SK-N-SH (cell line): ENCODE measurements at regions not wholly inside any gene's neighbourhood (a gene's known extent, or its start where the extent isn't known, plus 50 kb on each side); places are given as distances from the start of the nearest gene placed in this dataset.

Experiments
- CTCF ChIA-PET: fragments of 300-600, 350-600 bp; formaldehyde crosslinking; extraction: SDS; loops from one replicate; lab custom pipeline; 2021; lab: Yijun Ruan, JAX
- POLR2A ChIA-PET: fragments of 350-600 bp; sonication (Branson Sonifier 250); formaldehyde crosslinking; extraction: SDS; loops from one replicate; lab custom pipeline; 2020; ENCODE audit warnings: antibody characterized with exemption, inconsistent platforms; lab: Yijun Ruan, JAX
- DNase-seq: peaks from one replicate; pipeline ENCODE4 v3.0.0; 2012
- H2AFZ ChIP-seq: fragments of 200-600 bp; sonication (generic); 2 replicates; pipeline ENCODE4 v1.8.1; 2016; ENCODE audit warnings: antibody characterized with exemption, mild to moderate bottlenecking, low read depth
- H3F3A ChIP-seq: fragments of 200-600 bp; sonication (generic); replicated peaks from 2 replicates; pipeline ENCODE3; 2016; ENCODE audit warnings: antibody characterized with exemption, mild to moderate bottlenecking; ENCODE audit not compliant: insufficient read depth
- H3K27ac ChIP-seq, 2 experiments: fragments of 200-500 bp in 1 of 2; fragments of 200-600 bp in 1 of 2; sonication (Bioruptor generic) in 1 of 2; sonication (generic), shearing (Covaris generic) in 1 of 2; 2 replicates each; pipeline versions ENCODE4 v1.5.1 to v1.6.1; 2014 to 2016; ENCODE audit warnings: low read depth in 2 of 2, inconsistent platforms in 1 of 2, low read length in 1 of 2, mild to moderate bottlenecking in 1 of 2, mixed read lengths in 1 of 2
- H3K27me3 ChIP-seq: fragments of 200-600 bp; sonication (generic), shearing (Covaris generic); 2 replicates; pipeline ENCODE4 v1.6.1; 2016; ENCODE audit warnings: mixed run types; ENCODE audit not compliant: insufficient read depth
- H3K36me3 ChIP-seq, 2 experiments: fragments of 200-500 bp in 1 of 2; fragments of 200-600 bp in 1 of 2; sonication (Bioruptor generic) in 1 of 2; sonication (generic) in 1 of 2; replicated peaks in 1 of 2; 2 replicates each; pipeline versions ENCODE3 to v1.5.1; 2014 to 2016; ENCODE audit warnings: low read length in 1 of 2, mild to moderate bottlenecking in 1 of 2; ENCODE audit not compliant: insufficient read depth in 2 of 2, control insufficient read depth in 1 of 2
- H3K4me1 ChIP-seq, 2 experiments: fragments of 200-500 bp in 1 of 2; fragments of 200-600 bp in 1 of 2; sonication (Bioruptor generic) in 1 of 2; sonication (generic), shearing (Covaris generic) in 1 of 2; 2 replicates each; pipeline versions ENCODE4 v1.5.1 to v1.6.1; 2014 to 2016; ENCODE audit warnings: low read depth in 1 of 2, low read length in 1 of 2, mixed run types in 1 of 2; ENCODE audit not compliant: insufficient read depth in 2 of 2, control insufficient read depth in 1 of 2
- H3K4me2 ChIP-seq: fragments of 200-600 bp; sonication (generic), shearing (Covaris generic); 2 replicates; pipeline ENCODE4 v1.6.1; 2017; ENCODE audit warnings: mixed run types
- H3K4me3 ChIP-seq, 2 experiments: fragments of 200-500 bp in 1 of 2; fragments of 200-600 bp in 1 of 2; sonication (Bioruptor generic) in 1 of 2; sonication (generic), shearing (Covaris generic) in 1 of 2; 2 replicates each; pipeline versions ENCODE4 v1.5.1 to v1.8.1; 2014 to 2016; ENCODE audit warnings: low read depth in 2 of 2, inconsistent platforms in 1 of 2, low read length in 1 of 2, mild to moderate bottlenecking in 1 of 2, mixed read lengths in 1 of 2, moderate library complexity in 1 of 2
- H3K79me2 ChIP-seq: fragments of 200-600 bp; sonication (generic); 2 replicates; pipeline ENCODE4 v1.8.1; 2017; ENCODE audit warnings: mild to moderate bottlenecking; ENCODE audit not compliant: insufficient read depth
- H3K9ac ChIP-seq: fragments of 200-600 bp; sonication (generic); 2 replicates; pipeline ENCODE4 v1.6.1; 2017; ENCODE audit warnings: mixed run types
- H3K9me2 ChIP-seq: fragments of 200-600 bp; sonication (generic); 2 replicates; pipeline ENCODE4 v1.6.1; 2017; ENCODE audit warnings: mixed run types
- H3K9me3 ChIP-seq: fragments of 200-600 bp; sonication (generic); 2 replicates; pipeline ENCODE4 v1.6.1; 2017; ENCODE audit warnings: mixed run types, mild to moderate bottlenecking, moderate library complexity
- H4K20me1 ChIP-seq: fragments of 200-600 bp; sonication (generic); 2 replicates; pipeline ENCODE4 v1.6.1; 2017; ENCODE audit warnings: mild to moderate bottlenecking, mixed run types; ENCODE audit not compliant: insufficient read depth
- CHD2 ChIP-seq: fragments of 150-350 bp; IDR thresholded peaks from 2 replicates; pipeline ENCODE4 v1.6.1; 2018; ENCODE audit warnings: low read length; ENCODE audit not compliant: partially characterized antibody
- ELF1 ChIP-seq: IDR thresholded peaks from 2 replicates; pipeline ENCODE4 v1.4.0; 2012
- EP300 ChIP-seq, 2 experiments: IDR thresholded peaks; 2 replicates each; pipeline versions ENCODE4 v1.4.0 to v1.6.1; 2012; ENCODE audit warnings: borderline replicate concordance in 1 of 2, low read depth in 1 of 2, low read length in 1 of 2
- FOXM1 ChIP-seq: IDR thresholded peaks from 2 replicates; pipeline ENCODE4 v1.4.0; 2012; ENCODE audit warnings: low read depth, mild to moderate bottlenecking
- MEF2A ChIP-seq: IDR thresholded peaks from 2 replicates; pipeline ENCODE4 v1.4.0; 2012; ENCODE audit warnings: low read depth, borderline replicate concordance
- NRF1 ChIP-seq: IDR thresholded peaks from 2 replicates; pipeline ENCODE4 v1.6.1; 2012; ENCODE audit warnings: low read depth, mild to moderate bottlenecking, low read length
- RXRA ChIP-seq: IDR thresholded peaks from 2 replicates; pipeline ENCODE4 v1.4.0; 2012; ENCODE audit warnings: low read depth, mild to moderate bottlenecking, borderline replicate concordance
- WGBS: methylation state at CpG from one replicate; pipeline ENCODE4 v1.1.6; 2017; ENCODE audit warnings: low lambda C conversion rate; 5-methylcytosine and 5-hydroxymethylcytosine counted together
- TF ChIP-seq, protein P1 (sequence below): IDR thresholded peaks from 2 replicates; pipeline ENCODE4 v1.6.1; 2012; ENCODE audit warnings: mild to moderate bottlenecking, low read depth, low read length, moderate library complexity
- TF ChIP-seq, protein P2 (sequence below): fragments of 150-350 bp; IDR thresholded peaks from 2 replicates; pipeline ENCODE4 v1.6.1; 2017; ENCODE audit warnings: antibody characterized with exemption, low read length, low read depth, borderline replicate concordance

DNA sequence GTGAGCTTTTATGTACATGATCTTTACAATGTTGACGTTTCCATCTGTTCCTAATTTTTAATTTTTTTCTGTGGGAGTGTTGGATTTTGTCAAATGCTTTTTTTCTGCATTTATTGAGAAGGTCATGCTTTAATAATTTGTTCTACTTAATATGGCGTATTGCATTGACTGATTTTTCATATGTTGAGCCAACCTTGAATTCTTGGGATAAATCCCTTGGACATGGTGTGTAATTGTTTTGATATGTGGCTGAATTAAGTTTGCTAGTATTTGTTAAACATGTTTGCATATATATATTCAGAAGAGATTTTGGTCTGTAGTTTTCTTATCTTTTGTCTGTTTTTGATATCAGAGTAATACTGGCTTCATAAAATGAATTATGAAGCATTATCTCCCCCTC is 256.7 kb downstream of the EDEM1 start:
- POLR2A ChIA-PET, result no interaction called here
- TF ChIP-seq ELF1 (no peak), EP300 (IDR thresholded peaks at IDR 0.05; ENCODE audit: borderline replicate concordance in 1 of 2, low read depth in 1 of 2, low read length in 1 of 2) (no peak), NRF1 (no peak), RXRA (no peak)

DNA sequence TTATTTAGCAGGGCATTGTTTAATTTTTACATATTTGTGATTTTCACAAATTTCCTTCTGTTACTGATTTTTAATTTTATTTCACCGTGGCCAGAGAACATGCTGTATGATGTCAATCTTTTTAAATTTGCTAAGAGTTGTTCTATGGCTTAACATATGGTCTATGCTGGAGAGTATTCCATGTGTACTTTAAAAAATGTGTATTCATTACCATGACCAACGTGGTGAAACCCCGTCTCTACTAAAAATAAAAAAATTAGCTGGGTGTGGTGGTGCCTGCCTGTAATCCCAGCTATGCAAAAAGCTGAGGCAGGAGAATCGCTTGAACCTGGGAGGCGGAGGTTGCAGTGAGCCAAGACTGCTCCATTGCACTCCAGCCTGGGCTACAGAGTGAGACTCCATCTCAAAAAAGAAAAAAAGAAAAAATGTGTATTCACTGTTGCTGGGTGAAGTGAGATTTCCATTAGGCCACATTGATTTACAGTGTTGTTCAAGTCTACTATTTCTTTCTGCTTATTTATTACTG is 258.2 kb downstream of the EDEM1 start:
- no peak overlapping the region for H2AFZ ChIP-seq
- H3F3A ChIP-seq, result peaks cover 5% of the 10 kb centered on the region
- no peaks in the 10 kb centered on the region for H3K36me3 ChIP-seq
- 8% methylated on average over 5 of the region's 5 CpGs for whole genome bisulfite sequencing
- ChIA-PET POLR2A (no interaction called here), CTCF (no interaction called here)
- no peak overlapping the region for H3K4me3 ChIP-seq
- no peak overlapping the region for H3K9ac ChIP-seq
- no peaks in the 10 kb centered on the region for H4K20me1 ChIP-seq
- no peaks in the 10 kb centered on the region for H3K27me3 ChIP-seq
- DNase-seq, result no peak
- no peak overlapping the region for H3K4me2 ChIP-seq
- H3K9me3 ChIP-seq, result 0 out of 2 replicates have a peak, but pooled peaks cover 5% of the 10 kb centered on the region
- no peaks in the 10 kb centered on the region for H3K4me1 ChIP-seq
- TF ChIP-seq MEF2A (no peak), FOXM1 (no peak), EP300 (IDR thresholded peaks at IDR 0.05; ENCODE audit: borderline replicate concordance in 1 of 2, low read depth in 1 of 2, low read length in 1 of 2) (no peak), CHD2 (no peak)
- TF ChIP-seq, protein P1, sequence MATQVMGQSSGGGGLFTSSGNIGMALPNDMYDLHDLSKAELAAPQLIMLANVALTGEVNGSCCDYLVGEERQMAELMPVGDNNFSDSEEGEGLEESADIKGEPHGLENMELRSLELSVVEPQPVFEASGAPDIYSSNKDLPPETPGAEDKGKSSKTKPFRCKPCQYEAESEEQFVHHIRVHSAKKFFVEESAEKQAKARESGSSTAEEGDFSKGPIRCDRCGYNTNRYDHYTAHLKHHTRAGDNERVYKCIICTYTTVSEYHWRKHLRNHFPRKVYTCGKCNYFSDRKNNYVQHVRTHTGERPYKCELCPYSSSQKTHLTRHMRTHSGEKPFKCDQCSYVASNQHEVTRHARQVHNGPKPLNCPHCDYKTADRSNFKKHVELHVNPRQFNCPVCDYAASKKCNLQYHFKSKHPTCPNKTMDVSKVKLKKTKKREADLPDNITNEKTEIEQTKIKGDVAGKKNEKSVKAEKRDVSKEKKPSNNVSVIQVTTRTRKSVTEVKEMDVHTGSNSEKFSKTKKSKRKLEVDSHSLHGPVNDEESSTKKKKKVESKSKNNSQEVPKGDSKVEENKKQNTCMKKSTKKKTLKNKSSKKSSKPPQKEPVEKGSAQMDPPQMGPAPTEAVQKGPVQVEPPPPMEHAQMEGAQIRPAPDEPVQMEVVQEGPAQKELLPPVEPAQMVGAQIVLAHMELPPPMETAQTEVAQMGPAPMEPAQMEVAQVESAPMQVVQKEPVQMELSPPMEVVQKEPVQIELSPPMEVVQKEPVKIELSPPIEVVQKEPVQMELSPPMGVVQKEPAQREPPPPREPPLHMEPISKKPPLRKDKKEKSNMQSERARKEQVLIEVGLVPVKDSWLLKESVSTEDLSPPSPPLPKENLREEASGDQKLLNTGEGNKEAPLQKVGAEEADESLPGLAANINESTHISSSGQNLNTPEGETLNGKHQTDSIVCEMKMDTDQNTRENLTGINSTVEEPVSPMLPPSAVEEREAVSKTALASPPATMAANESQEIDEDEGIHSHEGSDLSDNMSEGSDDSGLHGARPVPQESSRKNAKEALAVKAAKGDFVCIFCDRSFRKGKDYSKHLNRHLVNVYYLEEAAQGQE, result no peak
- TF ChIP-seq, protein P2, sequence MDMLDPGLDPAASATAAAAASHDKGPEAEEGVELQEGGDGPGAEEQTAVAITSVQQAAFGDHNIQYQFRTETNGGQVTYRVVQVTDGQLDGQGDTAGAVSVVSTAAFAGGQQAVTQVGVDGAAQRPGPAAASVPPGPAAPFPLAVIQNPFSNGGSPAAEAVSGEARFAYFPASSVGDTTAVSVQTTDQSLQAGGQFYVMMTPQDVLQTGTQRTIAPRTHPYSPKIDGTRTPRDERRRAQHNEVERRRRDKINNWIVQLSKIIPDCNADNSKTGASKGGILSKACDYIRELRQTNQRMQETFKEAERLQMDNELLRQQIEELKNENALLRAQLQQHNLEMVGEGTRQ, result no peak
- no peaks in the 10 kb centered on the region for H3K9me2 ChIP-seq
- H3K27ac ChIP-seq, result no peak overlapping the region
- no peaks in the 10 kb centered on the region for H3K79me2 ChIP-seq

More for the DNA sequence above, 256.7 kb downstream of the EDEM1 start:
- DNase-seq, result no peak
- no peaks in the 10 kb centered on the region for H3K79me2 ChIP-seq
- H3K4me3 ChIP-seq, result no peak overlapping the region
- H3K9me3 ChIP-seq, result 0 out of 2 replicates have a peak, but pooled peaks cover 5% of the 10 kb centered on the region
- no peaks in the 10 kb centered on the region for H3K9me2 ChIP-seq
- 1% methylated on average over 2 of the region's 2 CpGs for WGBS
- CTCF ChIA-PET, result interaction anchor here (0.7 kb wide), 1 partner anchor 16 kb away, joined by 3 read pairs; no protein-coding TSS in a partner anchor
- no peak overlapping the region for H3K27ac ChIP-seq
- H2AFZ ChIP-seq, result no peak overlapping the region
- H3F3A ChIP-seq, result peaks cover 5% of the 10 kb centered on the region
- no peaks in the 10 kb centered on the region for H4K20me1 ChIP-seq
- no peaks in the 10 kb centered on the region for H3K27me3 ChIP-seq
- H3K4me2 ChIP-seq, result no peak overlapping the region
- no peak overlapping the region for H3K9ac ChIP-seq
- no peaks in the 10 kb centered on the region for H3K4me1 ChIP-seq
- no peaks in the 10 kb centered on the region for H3K36me3 ChIP-seq
